Panc1 (cell line): ENCODE measurements at regions not wholly inside any gene's neighbourhood (a gene's known extent, or its start where the extent isn't known, plus 50 kb on each side); places are given as distances from the start of the nearest gene placed in this dataset.

Experiments
- CTCF ChIP-seq: fragments of 450-650 bp; IDR thresholded peaks from 2 replicates; pipeline ENCODE4 v1.5.1; 2017; ENCODE audit warnings: mild to moderate bottlenecking
- POLR2AphosphoS5 ChIP-seq: IDR thresholded peaks from 2 replicates; pipeline ENCODE4 v1.6.1; 2012; ENCODE audit warnings: mild to moderate bottlenecking, low read depth, low read length, moderate library complexity
- REST ChIP-seq, 2 experiments: IDR thresholded peaks; 2 replicates each; pipeline ENCODE4 v1.6.1; 2011 to 2012; ENCODE audit warnings: low read depth in 2 of 2, control low read depth in 1 of 2, low read length in 1 of 2, mild to moderate bottlenecking in 1 of 2, moderate library complexity in 1 of 2; ENCODE audit not compliant: insufficient read depth in 1 of 2
- SIN3A ChIP-seq: IDR thresholded peaks from 2 replicates; pipeline ENCODE4 v1.6.1; 2012; ENCODE audit warnings: low read depth, mild to moderate bottlenecking, low read length, moderate library complexity, borderline replicate concordance; ENCODE audit not compliant: insufficient read depth
- TCF7L2 ChIP-seq: IDR thresholded peaks from 2 replicates; pipeline ENCODE4 v1.6.1; 2011; ENCODE audit warnings: mild to moderate bottlenecking, low read depth, low read length, inconsistent platforms

- TF ChIP-seq POLR2AphosphoS5 (no peak), CTCF (no peak), REST (IDR thresholded peaks at IDR 0.05; ENCODE audit: insufficient read depth in 1 of 2, low read depth in 2 of 2, low read length in 1 of 2) (no peak), SIN3A (no peak), TCF7L2 (no peak)
Observed at GRCh38 chr5:74464512-74465209, 175.9 kb downstream of the ENC1 start.
